ENCODE measurements at regions not wholly inside any gene's neighbourhood (a gene's known extent, or its start where the extent isn't known, plus 50 kb on each side); places are given as distances from the start of the nearest gene placed in this dataset.
"Not testable (repeated sequence)": the region's sequence is repeated elsewhere in the genome, so short reads cannot be mapped to it uniquely, and the experiment has no call there.

DNA sequence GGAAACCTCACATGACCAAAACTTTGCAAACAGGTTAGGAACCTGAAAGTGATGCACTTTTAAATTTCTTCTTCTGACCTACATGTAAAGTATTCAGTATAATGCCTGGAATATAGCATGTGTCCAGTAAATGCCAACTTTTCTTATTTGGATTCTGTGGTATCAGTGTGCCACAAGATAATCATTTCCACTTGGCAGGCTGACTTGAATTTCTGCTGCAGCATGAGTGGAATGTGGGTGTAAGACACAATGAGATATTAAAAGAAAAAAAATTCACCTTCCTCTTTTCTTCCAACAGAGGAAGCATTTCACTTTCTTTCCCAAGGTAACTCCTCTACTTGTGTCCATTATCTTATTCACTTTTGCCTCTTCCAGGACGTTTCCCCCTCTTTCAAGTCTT, 141.9 kb upstream of the PRKD1 start:
- no peak for DNase-seq (ENCODE audit: low spot score)

DNA sequence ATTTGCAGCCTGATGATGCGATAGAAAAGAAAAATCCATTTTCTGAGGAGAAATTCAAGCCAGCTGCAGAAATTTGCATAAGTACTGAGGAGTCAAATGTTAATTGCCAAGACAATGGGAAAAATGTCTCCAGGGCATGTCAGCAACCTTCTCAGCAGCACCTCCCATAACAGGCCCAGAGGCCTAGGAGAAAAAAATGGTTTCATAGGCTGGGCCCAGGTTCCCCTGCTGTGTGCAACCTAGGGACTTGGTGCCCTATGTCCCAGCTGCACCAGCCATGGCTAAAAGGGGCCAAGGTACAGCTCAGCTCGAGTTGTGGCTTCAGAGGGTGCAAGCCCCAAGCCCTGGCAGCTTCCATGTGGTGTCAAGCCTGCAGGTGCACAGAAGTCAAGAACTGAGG, 144.8 kb upstream of the PRKD1 start:
- DNase-seq (ENCODE audit: low spot score) = not testable (repeated sequence)

- no peak for DNase-seq (ENCODE audit: low spot score)
These were observed 150.3 kb upstream of the PRKD1 start for GRCh38 chr14:30077946-30078345.

GRCh38 chr14:30078811-30079402, 151.3 kb upstream of the PRKD1 start:
- no peak for DNase-seq (ENCODE audit: low spot score)

DNA sequence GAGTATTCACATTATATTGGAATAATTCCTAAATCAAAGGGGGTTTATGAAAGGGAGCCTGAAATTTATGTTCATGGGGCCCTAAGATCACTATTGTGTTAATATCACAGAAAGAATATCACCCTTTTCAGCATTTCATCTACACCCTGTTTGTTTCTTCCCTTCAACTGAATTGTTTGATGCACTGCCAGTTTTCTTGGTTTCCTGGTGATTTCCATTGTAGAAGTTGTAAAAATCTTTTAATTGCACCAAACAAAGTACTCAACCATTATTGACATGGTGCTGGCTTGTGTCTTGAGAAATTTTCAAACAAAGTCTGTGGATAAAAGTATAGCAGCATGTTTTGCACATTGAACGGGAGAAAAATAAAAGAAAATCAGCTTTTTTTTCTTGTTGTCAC, 154.8 kb upstream of the PRKD1 start:
- DNase-seq (ENCODE audit: low spot score) = no peak

- no peak for DNase-seq (ENCODE audit: low spot score)
These were observed 157.2 kb upstream of the PRKD1 start for GRCh38 chr14:30084811-30085210.

GRCh38 chr14:30085943-30086342, 158.3 kb upstream of the PRKD1 start:
- DNase-seq (ENCODE audit: low spot score) = no peak

DNA sequence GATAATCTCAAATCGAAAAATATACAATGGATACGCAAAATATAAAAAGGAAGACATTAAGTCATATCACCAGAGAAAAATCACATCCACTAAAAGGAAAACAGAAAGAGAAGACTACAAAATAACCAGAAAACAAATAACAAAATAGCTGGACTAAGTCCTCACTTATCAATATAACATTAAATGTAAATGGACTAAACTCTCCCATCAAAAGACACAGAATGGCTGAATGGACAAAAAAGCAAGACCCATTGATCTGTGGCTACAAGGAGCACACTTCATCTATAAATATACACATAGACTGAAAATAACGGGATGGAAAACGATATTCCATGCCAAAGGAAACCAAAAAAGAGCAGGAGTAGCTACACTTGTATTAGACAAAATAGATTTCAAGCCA, 161.0 kb upstream of the PRKD1 start:
- DNase-seq (ENCODE audit: low spot score) = no peak

GRCh38 chr14:30108975-30109700, 181.5 kb upstream of the PRKD1 start:
- DNase-seq (ENCODE audit: low spot score) = no peak

DNA sequence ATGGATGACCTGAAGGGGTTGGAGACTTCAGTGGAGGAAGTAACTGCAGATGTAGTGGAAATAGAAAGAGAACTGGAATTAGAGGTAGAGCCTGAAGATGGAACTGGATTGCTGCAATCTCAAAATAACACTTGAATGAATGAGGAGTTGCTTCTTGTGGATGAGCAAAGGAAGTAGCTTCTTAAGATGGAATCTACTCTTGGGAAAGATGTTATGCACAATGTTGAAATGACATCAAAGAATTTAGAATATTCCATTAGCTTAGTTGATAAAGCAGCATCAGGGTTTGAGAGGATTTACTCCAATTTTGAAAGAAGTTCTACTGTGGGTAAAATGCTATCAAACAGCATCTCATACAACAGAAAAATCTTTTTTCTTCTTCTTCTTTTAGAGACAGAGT, 186.4 kb upstream of the PRKD1 start:
- no peak for DNase-seq (ENCODE audit: low spot score)

DNA sequence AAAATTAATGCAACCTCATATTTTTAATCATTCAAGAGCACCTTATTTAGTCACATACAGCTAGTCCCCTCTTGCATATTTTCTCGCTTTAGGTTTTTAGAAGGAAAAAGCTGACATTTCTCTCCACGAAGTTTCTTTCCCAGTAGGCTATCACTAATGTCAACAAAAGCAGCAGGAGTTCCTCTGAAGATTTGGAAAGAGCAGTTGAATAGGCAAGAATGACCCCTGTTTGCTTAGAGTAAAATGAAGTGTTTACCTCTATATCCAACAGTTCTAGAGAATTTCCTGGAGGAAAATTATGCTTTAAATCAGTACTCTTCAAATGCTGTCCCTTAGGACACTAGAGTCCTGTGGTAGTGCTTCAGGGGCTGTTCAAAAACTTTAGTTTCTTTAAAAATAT, 188.1 kb upstream of the PRKD1 start:
- no peak for DNase-seq (ENCODE audit: low spot score)

DNA sequence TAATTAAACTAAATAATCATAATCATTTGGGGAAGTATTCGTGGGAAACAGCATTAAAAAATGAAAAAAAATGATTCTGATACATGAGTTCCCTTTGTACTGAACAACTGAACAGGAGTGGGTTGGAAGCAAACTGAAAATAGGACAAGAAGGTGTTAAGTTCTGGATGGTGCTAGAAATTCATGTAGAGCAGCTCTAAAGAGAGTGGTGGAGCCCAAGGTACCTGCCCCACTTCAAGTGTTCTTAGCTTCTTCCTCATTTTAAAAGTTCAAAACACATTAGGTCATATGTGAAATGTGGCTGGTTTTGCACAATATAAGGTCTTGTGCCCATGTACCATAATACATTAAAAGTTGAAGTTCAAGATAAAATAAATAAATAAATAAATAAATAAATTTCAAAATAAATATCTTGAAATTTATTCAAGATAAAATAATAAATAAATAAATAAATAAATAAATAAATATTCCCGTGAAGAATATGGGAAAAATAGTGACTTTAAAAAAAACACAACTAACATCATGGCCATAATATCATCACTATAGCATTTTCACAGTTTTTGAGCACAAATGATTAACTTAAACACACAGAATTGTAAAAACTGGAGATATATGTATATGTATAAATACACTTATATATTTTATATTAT, 191.5 kb upstream of the PRKD1 start:
- DNase-seq (ENCODE audit: low spot score) = no peak

GRCh38 chr14:30125322-30125979, 197.8 kb upstream of the PRKD1 start:
- DNase-seq (ENCODE audit: low spot score) = no peak

- no peak for DNase-seq (ENCODE audit: low spot score)
These were observed 202.2 kb upstream of the PRKD1 start for GRCh38 chr14:30129807-30130206.

GRCh38 chr14:30131581-30132097, 204.0 kb upstream of the PRKD1 start:
- no peak for DNase-seq (ENCODE audit: low spot score)

DNA sequence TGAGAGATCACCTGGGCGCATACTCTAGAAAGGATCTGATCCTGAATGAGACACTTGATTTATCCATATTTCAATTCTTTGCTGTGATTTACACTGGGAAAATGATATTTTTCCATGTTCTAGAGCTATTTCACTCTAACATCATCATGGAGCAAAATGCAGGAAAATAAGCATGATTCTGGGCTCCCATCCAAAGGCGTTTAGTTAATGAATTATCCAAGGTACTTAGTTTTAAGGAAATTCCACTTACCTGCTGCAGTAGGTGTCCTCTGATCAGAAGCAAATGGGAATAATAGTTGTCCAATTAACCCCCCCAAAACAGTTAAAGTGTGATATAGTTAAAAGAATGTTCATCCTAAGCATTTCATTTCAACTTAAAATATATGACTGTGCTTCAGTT, 204.5 kb upstream of the PRKD1 start:
- DNase-seq (ENCODE audit: low spot score) = no peak

GRCh38 chr14:30134936-30135335, 207.3 kb upstream of the PRKD1 start:
- DNase-seq (ENCODE audit: low spot score) = no peak

- DNase-seq (ENCODE audit: low spot score) = no peak
These were observed 210.9 kb upstream of the PRKD1 start for GRCh38 chr14:30138567-30138966.

DNA sequence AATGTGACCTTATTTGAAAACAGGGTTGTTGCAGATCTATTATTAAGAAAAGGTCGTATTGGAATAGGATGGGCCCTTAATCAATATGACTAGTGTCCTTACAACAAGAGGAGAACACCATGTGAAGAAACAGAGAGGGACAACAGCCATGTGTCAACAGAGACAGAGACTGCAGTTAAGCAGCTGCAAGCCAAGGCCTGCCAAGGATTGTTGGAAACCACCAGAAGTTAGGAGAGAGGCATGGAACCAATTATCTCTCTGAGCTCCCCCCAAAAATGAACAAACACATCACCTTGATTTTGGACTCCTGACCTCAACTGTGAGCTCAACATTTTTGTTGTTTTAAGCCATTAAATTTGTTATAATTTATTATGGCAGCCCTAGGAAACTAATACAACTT, 214.6 kb upstream of the PRKD1 start:
- DNase-seq (ENCODE audit: low spot score) = no peak

DNA sequence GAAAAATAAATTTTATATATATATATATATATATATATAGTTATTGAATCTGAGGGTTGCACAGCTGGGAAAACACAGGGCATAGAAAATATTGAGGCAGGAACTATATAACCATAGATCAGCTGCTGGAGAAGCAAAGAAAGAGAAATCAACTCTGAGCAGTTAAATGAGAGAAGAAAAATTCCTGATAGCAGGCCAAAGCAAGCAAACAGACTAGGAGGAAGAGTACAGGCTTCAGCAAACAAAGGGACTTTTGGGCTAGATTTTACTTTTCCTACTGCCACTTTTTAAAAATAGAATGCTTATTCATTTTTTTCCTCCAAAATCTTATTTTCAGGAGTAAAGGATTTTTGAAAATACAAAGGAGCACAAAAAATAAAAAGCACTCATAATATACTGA, 216.0 kb upstream of the PRKD1 start:
- no peak for DNase-seq (ENCODE audit: low spot score)

DNA sequence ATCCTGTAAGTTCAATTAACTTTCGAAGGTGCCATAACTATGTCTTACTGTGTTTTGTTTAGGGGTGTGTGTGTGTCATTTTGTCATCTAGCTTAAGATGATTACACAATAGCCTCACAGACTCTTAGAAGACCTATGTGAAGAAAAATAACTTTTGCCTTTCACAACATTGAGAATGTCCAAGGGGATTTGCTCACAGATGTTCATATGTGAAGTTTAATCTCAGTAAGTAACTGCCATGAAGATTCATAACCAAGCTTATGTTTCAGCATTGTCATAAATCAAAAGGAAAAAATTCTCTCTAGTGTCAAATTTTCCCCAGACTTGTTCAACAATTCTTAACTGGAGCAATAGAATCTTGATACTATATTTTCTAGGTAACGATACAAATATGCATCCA, 226.1 kb upstream of the PRKD1 start:
- DNase-seq (ENCODE audit: low spot score) = no peak

GRCh38 chr14:30156571-30156970, 228.9 kb upstream of the PRKD1 start:
- DNase-seq (ENCODE audit: low spot score) = no peak

DNA sequence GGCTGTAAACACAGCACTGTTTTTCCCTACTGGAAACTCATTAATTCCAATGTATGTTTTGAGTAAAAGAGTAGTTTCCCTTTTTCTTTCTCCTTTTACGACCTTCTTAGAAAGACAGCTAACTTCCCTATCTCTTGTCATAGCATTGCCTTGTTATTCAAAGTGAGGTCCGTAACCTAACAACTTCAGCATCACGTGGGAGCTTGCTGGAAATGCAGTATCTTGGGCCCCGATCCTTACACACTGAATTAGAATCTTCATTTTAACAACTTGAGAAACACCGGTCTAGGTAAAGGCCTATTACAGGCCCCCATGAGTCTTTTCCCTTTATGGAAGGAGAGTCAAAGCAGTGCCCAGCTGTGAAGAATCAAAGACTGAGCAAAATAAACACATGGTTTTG, 230.7 kb upstream of the PRKD1 start:
- DNase-seq (ENCODE audit: low spot score) = no peak

All from hematopoietic multipotent progenitor cell treated with erythropoietin and hydrocortisone succinate and interleukin-3 and kit ligand, for 17 days (in vitro differentiated cells).